ENCODE measurements at regions not wholly inside any gene's neighbourhood (a gene's known extent, or its start where the extent isn't known, plus 50 kb on each side); places are given as distances from the start of the nearest gene placed in this dataset.

- TF ChIP-seq CTCF (IDR thresholded peaks at IDR 0.05; ENCODE audit: low read depth, low read length, poor library complexity, severe bottlenecking) (no peak), EZH2phosphoT487 (IDR thresholded peaks at IDR 0.05; ENCODE audit: borderline replicate concordance, low read length) (no peak)
Measured at GRCh38 chr7:19522486-19522885, 186.4 kb downstream of the POLR1F start.

Data from DOHH2 (cell line).